ENCODE measurements at regions not wholly inside any gene's neighbourhood (a gene's known extent, or its start where the extent isn't known, plus 50 kb on each side); places are given as distances from the start of the nearest gene placed in this dataset.
"Not testable (repeated sequence)": the region's sequence is repeated elsewhere in the genome, so short reads cannot be mapped to it uniquely, and the experiment has no call there.

- no peak for DNase-seq (ENCODE audit: low read depth, low spot score)
Observed at GRCh38 chr3:65303431-65303830, 615.6 kb upstream of the ADAMTS9 start.

- DNase-seq (ENCODE audit: low read depth, low spot score): no peak
Observed at GRCh38 chr3:65291448-65292125, 603.8 kb upstream of the ADAMTS9 start.

- no peak for DNase-seq (ENCODE audit: low read depth, low spot score)
Observed at GRCh38 chr3:65288776-65289175, 601.0 kb upstream of the ADAMTS9 start.

DNA sequence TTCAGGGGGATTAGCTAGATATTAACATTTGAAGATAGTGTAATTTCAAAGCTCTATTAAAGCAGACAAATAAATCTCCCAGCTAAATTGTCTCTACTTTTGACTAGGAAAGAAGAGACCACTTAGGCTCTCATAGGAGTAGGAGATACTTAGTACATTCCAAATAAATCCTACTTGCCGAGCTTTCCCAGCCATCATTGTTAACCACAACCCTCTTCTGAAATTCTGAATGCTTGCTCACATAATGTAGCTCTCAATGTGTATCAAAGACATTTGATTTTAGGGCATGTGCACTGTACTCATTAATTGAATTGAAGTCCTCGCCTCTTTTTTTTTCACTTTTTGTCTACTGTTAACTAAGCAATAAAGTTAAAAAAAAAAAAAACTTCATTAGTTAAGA is 598.2 kb upstream of the ADAMTS9 start:
- DNase-seq (ENCODE audit: low read depth, low spot score): no peak

GRCh38 chr3:65284961-65285360 is 597.2 kb upstream of the ADAMTS9 start:
- no peak for DNase-seq (ENCODE audit: low read depth, low spot score)

DNA sequence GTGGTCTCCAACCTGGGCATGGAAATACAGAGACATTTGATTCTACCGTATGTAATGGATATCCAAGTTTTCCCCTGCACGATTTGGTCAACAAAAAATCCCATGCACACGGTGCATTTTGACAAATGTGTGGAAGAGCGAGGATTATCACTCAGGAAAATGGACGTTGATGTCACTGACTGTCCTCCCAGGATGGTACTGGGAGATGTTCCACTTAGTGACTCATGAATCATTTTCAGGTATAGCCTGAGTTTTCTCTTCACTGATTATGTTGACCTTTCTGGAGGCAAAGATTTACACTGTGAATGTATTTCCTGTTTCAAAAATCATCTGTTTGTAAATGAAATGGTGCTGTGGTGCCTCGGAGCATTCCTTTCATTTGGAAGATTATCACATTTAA is 596.7 kb upstream of the ADAMTS9 start:
- no peak for DNase-seq (ENCODE audit: low read depth, low spot score)

DNA sequence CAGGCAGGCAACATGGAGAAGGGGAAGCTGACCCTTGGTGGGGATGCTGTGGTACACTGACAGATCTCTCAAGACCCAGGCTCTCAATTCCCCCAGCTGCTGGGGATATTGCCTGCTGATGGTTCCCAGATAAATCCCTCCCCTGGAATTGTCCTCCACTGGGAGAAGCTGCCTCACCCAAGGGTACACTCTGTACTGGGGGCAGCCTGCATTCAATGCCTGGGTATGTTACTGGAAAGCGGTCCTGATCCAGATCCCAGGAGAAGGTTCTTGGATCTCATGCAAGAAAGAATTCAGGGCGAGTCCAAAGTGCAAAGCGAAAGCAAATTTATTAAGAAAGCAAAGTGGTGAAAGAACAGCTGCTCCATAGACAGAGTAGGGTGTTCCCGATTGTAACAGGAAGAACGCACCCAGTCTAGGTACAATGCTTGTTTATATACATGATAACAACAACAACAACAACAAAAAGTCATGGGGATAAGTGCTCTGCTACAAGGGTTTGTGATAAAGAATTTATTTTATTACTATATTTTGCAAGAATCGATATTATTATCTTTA is 591.5 kb upstream of the ADAMTS9 start:
- DNase-seq (ENCODE audit: low read depth, low spot score): no peak

- peak; percentile 9 for DNase-seq (ENCODE audit: low read depth, low spot score)
Observed at GRCh38 chr3:65277798-65278197, 590.0 kb upstream of the ADAMTS9 start.

- DNase-seq (ENCODE audit: low read depth, low spot score): no peak
Observed at GRCh38 chr3:65276551-65276950, 588.8 kb upstream of the ADAMTS9 start.

- DNase-seq (ENCODE audit: low read depth, low spot score): no peak
Observed at GRCh38 chr3:65268426-65268825, 580.6 kb upstream of the ADAMTS9 start.

- DNase-seq (ENCODE audit: low read depth, low spot score): no peak
Observed at GRCh38 chr3:65265942-65266590, 578.3 kb upstream of the ADAMTS9 start.

GRCh38 chr3:65265511-65265910 is 577.7 kb upstream of the ADAMTS9 start:
- no peak for DNase-seq (ENCODE audit: low read depth, low spot score)

- DNase-seq (ENCODE audit: low read depth, low spot score): no peak
Observed at GRCh38 chr3:65262548-65262947, 574.7 kb upstream of the ADAMTS9 start.

DNA sequence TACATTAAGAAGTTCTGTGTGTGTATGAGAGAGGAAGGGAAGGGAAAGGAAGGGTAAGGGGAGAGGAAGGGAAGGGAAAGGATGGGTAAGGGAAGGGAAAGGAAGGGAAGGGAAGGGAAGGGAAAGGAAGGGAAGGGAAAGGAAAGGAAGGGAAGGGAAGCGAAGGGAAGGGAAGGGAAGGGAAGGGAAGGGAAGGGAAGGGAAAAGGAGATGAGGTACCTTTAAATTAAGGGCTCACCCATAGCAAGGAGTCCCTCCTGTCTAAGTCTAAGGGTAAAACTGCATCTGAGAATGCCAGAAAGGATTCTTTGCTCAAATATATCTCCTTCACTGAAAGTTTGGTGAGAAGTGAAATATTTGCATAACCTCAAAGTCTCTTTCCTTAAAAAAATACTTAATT is 572.1 kb upstream of the ADAMTS9 start:
- no peak for DNase-seq (ENCODE audit: low read depth, low spot score)

DNA sequence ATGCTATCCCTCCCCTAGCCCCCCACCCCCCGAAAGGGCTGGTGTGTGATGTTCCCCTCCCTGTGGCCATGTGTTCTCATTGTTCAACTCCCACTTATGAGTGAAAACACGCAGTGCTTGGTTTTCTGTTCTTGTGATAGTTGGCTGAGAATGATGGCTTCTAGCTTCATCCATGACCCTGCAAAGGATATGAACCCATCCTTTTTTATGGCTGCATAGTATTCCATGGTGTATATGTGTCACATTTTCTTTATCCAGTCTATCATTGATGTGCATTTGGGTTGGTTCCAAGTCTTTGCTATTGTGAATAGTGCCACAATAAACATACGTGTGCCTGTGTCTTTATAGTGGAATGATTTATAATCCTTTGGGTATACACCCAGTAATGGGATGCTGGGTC is 565.1 kb upstream of the ADAMTS9 start:
- DNase-seq (ENCODE audit: low read depth, low spot score): not testable (repeated sequence)

DNA sequence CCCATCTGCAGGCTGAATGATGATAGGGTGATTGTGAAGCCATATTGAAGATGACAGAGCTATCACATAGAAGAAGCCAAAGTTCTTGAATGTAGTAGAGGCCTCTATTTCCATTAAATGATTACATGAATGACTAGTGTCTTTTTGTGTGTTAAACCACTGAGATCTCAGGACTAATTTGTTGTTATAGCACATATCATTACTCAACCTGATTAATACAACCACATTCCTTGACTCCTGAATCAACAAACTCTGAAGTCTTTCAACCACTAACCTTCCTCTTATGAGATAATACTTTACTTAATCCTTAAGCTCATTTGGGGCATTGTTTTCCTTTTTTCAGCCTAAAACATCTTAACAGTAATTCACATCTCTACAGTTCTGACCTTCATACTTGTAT is 564.5 kb upstream of the ADAMTS9 start:
- DNase-seq (ENCODE audit: low read depth, low spot score): no peak

DNA sequence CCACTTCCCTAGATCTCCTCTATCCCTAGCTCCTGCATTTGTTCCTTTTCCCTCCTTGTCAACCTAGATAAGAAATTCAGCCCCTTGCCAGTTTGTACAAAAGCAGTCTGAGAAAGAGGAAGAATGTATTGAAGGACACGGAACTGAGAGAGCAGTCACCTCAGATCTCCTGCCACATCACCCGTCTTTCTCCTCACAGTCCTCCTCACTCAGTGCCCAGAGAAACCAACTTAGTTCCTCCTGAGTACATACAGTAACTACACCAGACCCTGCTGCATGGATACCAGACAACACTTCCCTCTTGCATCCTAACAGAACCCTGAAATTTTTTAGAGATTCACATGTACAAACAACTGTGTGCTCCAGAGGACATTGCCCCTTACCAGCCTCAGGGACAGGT is 563.6 kb upstream of the ADAMTS9 start:
- no peak for DNase-seq (ENCODE audit: low read depth, low spot score)

DNA sequence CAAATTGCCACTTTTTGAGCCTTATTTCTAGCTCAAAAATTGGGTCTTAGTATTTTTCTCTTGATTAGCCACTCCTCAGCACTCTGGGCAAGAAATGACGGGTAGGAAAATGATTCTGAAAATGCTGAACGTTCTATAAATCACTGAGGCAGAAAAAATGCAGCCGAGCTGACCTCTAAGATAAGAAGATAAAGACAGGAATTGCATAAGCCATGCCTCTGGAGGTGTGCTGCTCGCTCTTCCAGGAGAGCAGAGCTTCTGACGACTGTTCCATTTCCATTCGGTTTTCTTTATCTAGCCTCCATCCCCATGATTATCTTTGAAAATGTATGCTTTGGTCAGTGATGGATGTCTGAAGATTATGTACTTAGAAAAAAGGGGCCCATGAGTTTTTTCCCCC is 558.8 kb upstream of the ADAMTS9 start:
- DNase-seq (ENCODE audit: low read depth, low spot score): no peak

DNA sequence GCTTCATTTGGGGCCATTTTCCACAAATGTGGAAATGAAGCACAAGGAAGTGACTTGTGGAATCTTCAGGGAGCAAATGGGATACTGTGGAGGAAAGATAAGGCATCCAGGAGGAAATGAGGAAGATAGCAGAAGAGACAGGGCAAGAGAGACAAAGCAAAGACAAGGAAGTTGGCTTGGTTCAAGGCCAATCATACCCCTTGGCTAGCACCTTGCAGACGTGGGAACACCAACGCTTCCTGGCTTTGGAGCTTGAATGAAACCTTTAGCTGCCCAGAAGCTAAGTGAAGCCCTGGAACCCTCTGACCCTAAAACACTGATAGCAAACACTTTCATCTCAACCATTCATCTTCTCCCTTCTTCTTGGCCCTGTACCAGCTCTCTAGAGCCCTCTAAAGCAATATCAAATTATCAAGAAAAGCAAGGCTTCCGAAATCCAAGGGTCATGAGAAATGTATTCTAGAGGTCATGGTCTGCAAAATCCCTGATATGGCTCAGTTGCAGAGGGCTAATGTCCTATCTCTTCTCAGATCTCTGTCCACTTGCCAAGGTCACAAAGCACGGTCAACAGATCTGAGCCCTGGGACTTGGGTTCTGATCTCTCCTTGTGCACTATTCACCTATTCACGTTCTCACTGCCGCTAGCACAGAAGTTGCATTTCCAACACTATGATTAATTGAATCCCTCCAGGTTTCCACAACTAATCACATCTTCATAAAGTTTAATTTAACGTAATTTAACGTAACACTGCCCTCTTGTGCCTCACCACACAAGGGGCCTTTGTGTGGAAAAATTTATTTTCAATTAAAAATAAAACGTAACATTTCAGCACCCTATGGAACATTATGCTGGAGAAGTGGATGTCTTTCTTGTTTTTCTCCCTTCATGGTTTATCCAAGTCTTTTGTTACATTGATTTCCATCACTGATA is 557.6 kb upstream of the ADAMTS9 start:
- no peak for DNase-seq (ENCODE audit: low read depth, low spot score)

DNA sequence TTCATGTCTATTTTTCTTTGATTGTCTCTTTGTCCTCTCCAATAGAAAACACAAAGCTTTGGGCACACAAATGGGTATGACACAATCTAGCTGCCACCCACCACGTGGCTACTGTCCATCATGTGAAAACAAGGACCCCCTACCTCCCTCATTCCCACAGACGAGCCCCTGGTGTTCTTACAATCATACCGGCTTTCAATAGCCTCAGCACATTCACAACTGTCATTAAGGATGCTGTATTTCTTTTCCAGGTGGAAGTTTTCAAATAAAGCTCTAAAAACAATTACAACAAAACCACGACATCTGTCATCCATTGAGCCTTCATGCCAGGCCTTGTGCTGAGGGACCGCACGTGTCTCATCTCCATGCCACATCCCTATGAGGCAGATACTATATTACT is 552.6 kb upstream of the ADAMTS9 start:
- no peak for DNase-seq (ENCODE audit: low read depth, low spot score)

- no peak for DNase-seq (ENCODE audit: low read depth, low spot score)
Observed at GRCh38 chr3:65238652-65239051, 550.9 kb upstream of the ADAMTS9 start.

DNA sequence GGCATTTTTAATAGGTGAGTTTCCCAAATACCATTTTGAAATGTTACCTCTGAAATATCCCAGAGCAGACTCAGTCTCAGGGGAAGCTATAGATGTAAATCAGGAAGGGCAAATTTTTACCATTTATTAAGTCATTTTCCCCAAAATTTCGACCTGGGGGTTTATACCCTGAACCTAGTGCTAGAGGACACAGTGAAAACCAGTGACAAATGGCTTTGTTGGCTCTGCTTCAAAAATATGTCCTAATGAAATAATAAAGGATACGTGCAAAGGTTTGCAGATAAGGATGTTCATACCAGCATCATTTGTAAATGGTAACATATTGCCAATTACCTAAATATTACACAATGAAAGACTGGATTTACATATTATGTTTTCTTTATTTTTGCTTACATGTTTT is 546.7 kb upstream of the ADAMTS9 start:
- DNase-seq (ENCODE audit: low read depth, low spot score): no peak

Data from iPS DF 19.7 (cell line).